Keratinocyte (primary cell): ENCODE measurements at regions not wholly inside any gene's neighbourhood (a gene's known extent, or its start where the extent isn't known, plus 50 kb on each side); places are given as distances from the start of the nearest gene placed in this dataset.

Experiments
- DNase-seq: peaks from one replicate; pipeline ENCODE4 v3.0.0-alpha.2; 2011; ENCODE audit warnings: low read depth, missing footprints, low spot score
- FAIRE-seq: peaks from 2 replicates; lab custom pipeline; 2011; peaks lifted over from hg19 to GRCh38; lab: Jason Lieb, UNC
- H2AFZ ChIP-seq: 2 replicates; pipeline ENCODE4 v1.6.0; 2012; ENCODE audit warnings: low read length, control low read depth, inconsistent platforms; ENCODE audit not compliant: control insufficient read depth
- H3K27ac ChIP-seq: 2 replicates; pipeline ENCODE4 v1.5.1; 2011; ENCODE audit warnings: low read length; ENCODE audit not compliant: control insufficient read depth, insufficient read depth
- H3K27me3 ChIP-seq: 3 replicates; pipeline ENCODE4 v1.6.0; 2011; ENCODE audit warnings: low read length; ENCODE audit not compliant: control insufficient read depth, insufficient read depth; ENCODE audit errors: extremely low read depth
- H3K36me3 ChIP-seq, 2 experiments: 2 replicates in 1 of 2; 3 replicates in 1 of 2; pipeline ENCODE4 v1.5.1; 2011; ENCODE audit warnings: low read length in 2 of 2, mild to moderate bottlenecking in 1 of 2; ENCODE audit not compliant: control insufficient read depth in 2 of 2, insufficient read depth in 2 of 2; ENCODE audit errors: extremely low read depth in 1 of 2
- H3K4me1 ChIP-seq: 3 replicates; pipeline ENCODE4 v1.5.1; 2011; ENCODE audit warnings: low read length; ENCODE audit not compliant: control insufficient read depth, insufficient read depth; ENCODE audit errors: extremely low read depth
- H3K4me2 ChIP-seq: 3 replicates; pipeline ENCODE4 v1.6.0; 2011; ENCODE audit warnings: low read depth, low read length; ENCODE audit not compliant: control insufficient read depth, insufficient read depth; ENCODE audit errors: extremely low read depth
- H3K4me3 ChIP-seq, 3 experiments: fragments of 200-600 bp in 1 of 3; sonication (generic) in 1 of 3; 2 replicates in 2 of 3; 3 replicates in 1 of 3; pipeline ENCODE4 v1.5.1; 2011 to 2016; ENCODE audit warnings: low read length in 3 of 3, mild to moderate bottlenecking in 3 of 3, control low read depth in 2 of 3, inconsistent platforms in 1 of 3, low read depth in 1 of 3, mixed read lengths in 1 of 3, mixed run types in 1 of 3, moderate library complexity in 1 of 3; ENCODE audit not compliant: control insufficient read depth in 2 of 3, insufficient read depth in 2 of 3; ENCODE audit errors: extremely low read depth in 1 of 3
- H3K79me2 ChIP-seq: 2 replicates; pipeline ENCODE4 v1.6.0; 2012; ENCODE audit warnings: low read length; ENCODE audit not compliant: control insufficient read depth, insufficient read depth
- H3K9ac ChIP-seq: 3 replicates; pipeline ENCODE4 v1.6.0; 2011; ENCODE audit warnings: low read length; ENCODE audit not compliant: control insufficient read depth, insufficient read depth; ENCODE audit errors: extremely low read depth
- H3K9me1 ChIP-seq: 3 replicates; pipeline ENCODE4 v1.6.0; 2011; ENCODE audit warnings: low read length; ENCODE audit not compliant: control insufficient read depth, insufficient read depth; ENCODE audit errors: extremely low read depth
- H3K9me3 ChIP-seq: 2 replicates; pipeline ENCODE4 v1.5.1; 2012; ENCODE audit warnings: low read depth, low read length; ENCODE audit not compliant: control insufficient read depth
- H4K20me1 ChIP-seq: 3 replicates; pipeline ENCODE4 v1.6.0; 2011; ENCODE audit warnings: low read length; ENCODE audit not compliant: control insufficient read depth, insufficient read depth; ENCODE audit errors: extremely low read depth
- CTCF ChIP-seq, 3 experiments: IDR thresholded peaks in 1 of 3; conservative IDR thresholded peaks in 1 of 3; optimal IDR thresholded peaks in 1 of 3; 2 replicates in 2 of 3; 3 replicates in 1 of 3; pipeline versions ENCODE3 to v1.5.1; 2011; ENCODE audit warnings: low read length in 3 of 3, mild to moderate bottlenecking in 3 of 3, moderate library complexity in 2 of 3, control low read depth in 1 of 3, inconsistent platforms in 1 of 3; ENCODE audit not compliant: insufficient read depth in 2 of 3; ENCODE audit errors: extremely low read depth in 1 of 3
- EZH2 ChIP-seq: IDR thresholded peaks from one replicate; pipeline ENCODE4 v1.6.1; 2012; ENCODE audit warnings: inconsistent platforms, mild to moderate bottlenecking, low read length, moderate library complexity
- dilution Hi-C: fragments of 300-500 bp; cut with MboI; formaldehyde crosslinking; loops from one replicate; pipeline ENCODE4 v1.7.0; 2020; ENCODE audit warnings: low sequenced_read_pairs; ENCODE audit not compliant: extremely low pct_ligation_motif_present

- DNase-seq (no peak), FAIRE-seq (no peak)
- H2AFZ ChIP-seq: no peak overlapping the region
These were observed 164.3 kb upstream of the IRX5 start for GRCh38 chr16:54766355-54766754.

GRCh38 chr16:54750249-54750648 is 180.4 kb upstream of the IRX5 start:
- FAIRE-seq (no peak), DNase-seq (no peak)
- Histone ChIP-seq H3K4me3 (no peak overlapping the region), H4K20me1 (no peaks in the 10 kb centered on the region), H3K36me3 (no peaks in the 10 kb centered on the region), H3K9me3 (no peaks in the 10 kb centered on the region), H3K27ac (no peak overlapping the region), H3K27me3 (no peaks in the 10 kb centered on the region), H3K9ac (no peak overlapping the region), H3K9me1 (no peaks in the 10 kb centered on the region), H3K79me2 (no peaks in the 10 kb centered on the region), H2AFZ (no peak overlapping the region), H3K4me2 (no peak overlapping the region), H3K4me1 (no peaks in the 10 kb centered on the region)
- TF ChIP-seq CTCF (optimal IDR thresholded peaks at IDR 0.05 in 1 of 3, IDR thresholded peaks at IDR 0.05 in 1 of 3, conservative IDR thresholded peaks at IDR 0.05 in 1 of 3; ENCODE audit: extremely low read depth in 1 of 3, insufficient read depth in 2 of 3, low read length in 3 of 3): no peak
- no peak for TF ChIP-seq EZH2
- dilution Hi-C loops: no loop called here

More at GRCh38 chr16:54766355-54766754, 164.3 kb upstream of the IRX5 start:
- no peaks in the 10 kb centered on the region for H3K79me2 ChIP-seq
- H4K20me1 ChIP-seq: no peaks in the 10 kb centered on the region
- no peaks in the 10 kb centered on the region for H3K9me3 ChIP-seq
- H3K36me3 ChIP-seq: no peaks in the 10 kb centered on the region
- H3K4me3 ChIP-seq: no peak overlapping the region
- H3K9me1 ChIP-seq: no peaks in the 10 kb centered on the region
- H3K9ac ChIP-seq: no peak overlapping the region
- no peak overlapping the region for H3K27ac ChIP-seq
- dilution Hi-C loops: no loop called here
- H3K4me1 ChIP-seq: no peaks in the 10 kb centered on the region
- TF ChIP-seq EZH2 (no peak), CTCF (optimal IDR thresholded peaks at IDR 0.05 in 1 of 3, IDR thresholded peaks at IDR 0.05 in 1 of 3, conservative IDR thresholded peaks at IDR 0.05 in 1 of 3; ENCODE audit: extremely low read depth in 1 of 3, insufficient read depth in 2 of 3, low read length in 3 of 3) (no peak)
- no peak overlapping the region for H3K4me2 ChIP-seq
- H3K27me3 ChIP-seq: no peaks in the 10 kb centered on the region
